NCI-H82 (cell line): ENCODE measurements at regions not wholly inside any gene's neighbourhood (a gene's known extent, or its start where the extent isn't known, plus 50 kb on each side); places are given as distances from the start of the nearest gene placed in this dataset.

Source experiments
- DNase-seq: peaks from one replicate; lab custom pipeline; 2025; lab: John Stamatoyannopoulos, UW

DNA sequence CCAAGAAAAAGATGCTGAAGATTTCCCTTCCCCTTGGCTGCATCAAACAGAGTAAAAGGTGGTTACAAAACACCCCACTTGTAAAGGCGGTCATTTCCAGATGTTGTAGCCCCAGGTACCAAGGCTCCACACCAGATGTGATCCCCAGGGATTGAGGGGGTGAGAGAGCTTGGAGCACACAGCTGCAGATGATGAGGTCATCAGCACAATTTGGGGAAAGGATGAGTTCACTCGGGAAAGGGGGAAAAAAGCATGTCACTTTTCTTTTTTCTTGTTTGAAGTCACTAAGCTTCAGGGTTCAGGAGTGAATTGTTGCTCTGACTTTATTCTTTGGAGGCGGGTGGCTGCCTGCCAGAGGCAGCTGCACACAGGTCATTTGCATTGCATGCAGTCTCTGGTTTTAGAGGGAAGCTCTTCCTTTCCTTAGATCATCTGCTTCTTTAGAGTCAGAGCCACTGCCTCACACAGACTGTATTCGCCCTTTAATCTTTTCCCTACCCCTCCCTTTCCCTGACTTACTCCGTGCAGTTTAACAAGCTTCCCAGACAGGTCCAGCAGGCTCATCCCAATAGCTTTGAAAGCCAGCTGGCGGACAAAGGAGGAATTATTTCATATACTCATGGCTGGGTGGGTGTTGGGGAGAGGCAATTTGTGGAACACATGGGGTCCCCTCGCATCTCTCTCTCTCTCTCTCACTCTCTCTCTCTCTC is 409.3 kb upstream of the SLC24A2 start:
- DNase-seq: peak; percentile 94

- DNase-seq: no peak
These were observed 402.5 kb upstream of the SLC24A2 start for GRCh38 chr9:20191228-20191840.

GRCh38 chr9:20189871-20190270 is 401.0 kb upstream of the SLC24A2 start:
- DNase-seq: no peak

DNA sequence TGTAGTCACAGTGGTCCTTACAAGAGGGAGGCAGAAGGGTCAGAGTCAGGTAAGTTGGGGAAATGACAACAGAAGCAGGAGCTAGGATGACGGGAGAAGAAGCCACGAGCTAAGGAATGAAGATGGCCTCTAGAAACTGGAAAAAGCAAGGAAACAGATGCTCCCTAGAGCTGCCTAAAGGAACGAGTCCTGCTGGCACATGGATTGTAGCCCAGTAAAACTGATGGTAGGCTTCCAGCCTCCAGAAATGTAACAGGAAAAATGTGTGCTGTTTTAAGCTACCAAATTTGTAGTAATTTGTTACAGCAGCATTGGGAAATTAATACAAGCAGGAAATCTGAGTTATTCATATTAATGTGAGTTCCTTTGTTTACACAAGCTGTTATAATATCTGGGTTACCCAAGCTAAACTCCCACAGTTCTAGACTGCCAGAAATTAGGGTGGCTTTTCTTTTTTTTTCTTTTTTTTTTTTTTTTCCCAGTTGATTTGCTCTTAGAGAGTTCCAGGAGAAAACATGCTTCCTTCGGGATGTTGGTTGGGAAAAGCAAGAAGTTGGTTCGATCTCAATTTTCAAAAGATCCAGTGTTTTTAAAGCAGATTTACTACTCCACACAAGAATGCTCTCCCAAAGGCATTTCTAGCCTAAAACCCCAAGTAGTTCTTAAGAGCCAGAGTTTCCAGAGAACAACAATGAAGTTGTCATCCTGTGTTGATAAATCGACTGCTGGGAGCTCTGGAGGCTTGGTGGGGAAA is 400.0 kb upstream of the SLC24A2 start:
- DNase-seq: no peak

- DNase-seq: no peak
These were observed 398.5 kb upstream of the SLC24A2 start for GRCh38 chr9:20187318-20187717.

- DNase-seq: no peak
These were observed 398.0 kb upstream of the SLC24A2 start for GRCh38 chr9:20186823-20187222.

GRCh38 chr9:20186231-20186630 is 397.4 kb upstream of the SLC24A2 start:
- DNase-seq: no peak

DNA sequence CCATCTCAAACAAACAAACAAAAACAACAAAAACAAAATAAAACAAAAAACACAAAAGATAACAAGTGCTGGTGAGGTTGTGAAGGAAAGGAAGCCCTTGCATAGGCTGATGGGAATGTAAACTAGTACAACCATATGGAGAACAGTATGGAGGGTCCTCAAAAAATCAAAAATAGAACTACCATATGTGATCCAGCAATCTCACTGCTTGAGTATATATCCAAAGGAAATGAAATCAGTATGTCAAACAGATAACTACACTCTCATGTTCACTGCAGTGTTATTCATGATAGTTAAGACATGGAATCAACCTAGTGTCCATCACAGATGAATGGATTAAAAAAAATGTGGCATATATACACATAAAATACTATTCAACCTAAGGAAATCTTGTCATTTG is 395.7 kb upstream of the SLC24A2 start:
- no peak for DNase-seq

DNA sequence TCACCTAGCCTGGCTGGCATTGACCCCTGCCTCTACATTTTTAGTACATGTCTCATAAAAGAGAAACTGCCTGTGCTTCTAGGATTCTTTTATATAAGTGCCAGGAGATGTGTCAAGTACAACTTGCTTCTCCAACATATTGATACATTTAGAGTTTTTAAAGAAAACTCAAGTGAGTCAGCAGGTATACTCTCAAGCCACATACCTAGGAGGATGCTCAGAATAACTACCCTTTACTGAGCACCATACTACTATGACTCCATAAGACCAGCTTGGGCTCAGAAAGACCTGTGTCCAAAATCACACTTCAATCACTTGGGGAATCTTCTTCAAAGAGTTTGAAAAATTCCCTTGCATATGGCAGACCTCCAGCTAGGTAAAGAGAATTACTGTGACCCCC is 389.8 kb upstream of the SLC24A2 start:
- DNase-seq: no peak

DNA sequence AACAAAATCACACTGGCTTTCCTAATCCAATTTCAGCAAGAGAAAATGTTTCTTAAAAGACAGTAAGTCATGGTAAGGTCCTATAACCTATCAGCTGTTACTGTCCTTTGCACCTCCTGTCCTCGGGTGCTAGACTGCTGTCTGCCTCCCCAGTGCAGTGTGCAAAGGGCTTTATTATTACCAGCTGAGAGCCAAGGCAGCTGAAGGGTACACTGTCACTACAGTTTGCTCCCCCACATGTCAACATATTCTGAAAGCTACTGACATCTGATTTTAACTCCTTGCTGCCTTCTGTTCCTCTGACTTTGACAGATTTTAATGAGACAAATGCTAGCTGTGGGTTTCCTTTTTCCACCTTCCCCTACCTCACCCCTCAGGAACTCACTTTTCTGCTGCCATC is 389.4 kb upstream of the SLC24A2 start:
- peak; percentile 14 for DNase-seq

DNA sequence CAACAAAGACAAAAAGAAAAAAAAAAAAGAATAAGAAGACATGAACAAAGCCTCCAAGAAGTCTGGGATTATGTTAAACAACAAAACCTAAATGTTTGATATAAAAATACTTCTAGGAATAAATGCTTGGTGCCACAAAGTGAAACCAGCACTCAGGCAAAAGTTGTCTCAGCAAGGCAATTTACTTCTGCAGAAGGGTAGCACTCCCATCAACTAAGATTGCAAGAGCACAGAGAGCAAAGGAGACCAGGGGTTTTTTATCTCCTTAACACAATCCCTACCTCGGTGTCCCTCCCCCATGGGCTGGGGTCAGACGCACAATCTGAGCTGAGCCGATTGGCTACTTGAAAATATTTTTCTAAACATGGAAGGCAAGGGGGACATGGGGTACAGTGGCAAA is 381.3 kb upstream of the SLC24A2 start:
- no peak for DNase-seq

GRCh38 chr9:20152151-20152725 is 363.4 kb upstream of the SLC24A2 start:
- DNase-seq: peak; percentile 15

GRCh38 chr9:20148416-20148815 is 359.6 kb upstream of the SLC24A2 start:
- peak; percentile 35 for DNase-seq

DNA sequence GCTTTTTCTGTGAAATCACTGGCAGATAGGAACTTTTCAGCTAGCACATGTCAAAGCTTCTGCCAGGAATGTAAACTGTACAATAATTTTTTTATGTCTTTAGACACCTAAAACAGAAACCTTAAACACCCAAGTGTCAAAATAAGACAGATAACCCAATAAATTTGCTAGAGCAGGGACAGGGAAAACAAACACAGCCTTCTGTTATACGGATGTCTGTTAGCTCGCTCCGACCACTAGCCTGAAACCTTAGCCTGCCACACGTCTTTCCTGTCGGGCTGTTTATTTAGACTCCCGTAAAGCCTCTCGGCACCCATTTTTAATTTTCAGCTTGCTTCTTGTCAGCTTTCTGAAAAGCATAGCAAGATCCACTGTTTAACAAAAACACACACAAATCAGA is 355.4 kb upstream of the SLC24A2 start:
- DNase-seq: peak; percentile 20

DNA sequence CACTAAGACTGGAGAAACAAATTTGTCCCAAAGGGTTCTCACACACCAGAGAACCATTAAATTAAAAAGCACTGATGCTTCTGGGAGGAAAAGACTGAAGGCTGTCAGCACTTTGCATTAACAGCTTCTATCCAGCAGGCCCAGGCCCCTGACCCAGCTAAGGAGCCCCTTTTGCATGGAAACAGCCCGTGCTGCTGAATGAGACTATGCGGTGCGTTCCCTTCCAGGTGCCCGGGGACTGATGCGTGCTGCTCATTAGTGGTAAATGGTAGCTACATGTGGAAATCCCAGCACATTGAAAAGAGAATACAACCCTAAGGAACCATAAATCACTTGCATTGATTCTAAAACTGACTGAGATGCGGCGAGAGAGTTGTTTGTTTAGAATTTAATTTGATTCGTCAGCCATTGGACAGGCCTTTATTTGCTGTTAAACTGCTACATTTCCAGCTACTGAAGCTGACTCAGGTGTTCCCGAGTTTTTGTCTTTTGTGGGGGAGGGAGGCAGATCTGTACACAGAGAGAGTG is 351.0 kb upstream of the SLC24A2 start:
- no peak for DNase-seq

DNA sequence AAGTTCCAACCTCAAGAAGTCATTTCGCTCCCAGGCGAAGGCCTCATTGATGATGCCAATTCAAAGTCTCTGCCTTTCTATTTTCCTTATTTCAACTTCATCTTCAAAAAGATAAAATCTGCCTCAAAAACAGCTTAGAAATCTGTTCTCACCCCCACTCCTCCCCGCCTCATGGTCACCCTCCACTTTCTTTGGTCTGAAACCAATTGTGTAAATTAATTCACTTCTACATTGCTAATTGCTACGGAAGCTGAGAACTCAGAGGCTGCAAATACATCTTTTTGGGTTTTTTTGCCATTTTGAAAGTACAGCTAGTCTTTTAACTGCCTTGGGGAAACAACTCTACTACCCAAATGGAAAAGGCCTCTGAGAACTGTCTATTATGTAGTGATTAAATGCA is 350.0 kb upstream of the SLC24A2 start:
- DNase-seq: no peak

DNA sequence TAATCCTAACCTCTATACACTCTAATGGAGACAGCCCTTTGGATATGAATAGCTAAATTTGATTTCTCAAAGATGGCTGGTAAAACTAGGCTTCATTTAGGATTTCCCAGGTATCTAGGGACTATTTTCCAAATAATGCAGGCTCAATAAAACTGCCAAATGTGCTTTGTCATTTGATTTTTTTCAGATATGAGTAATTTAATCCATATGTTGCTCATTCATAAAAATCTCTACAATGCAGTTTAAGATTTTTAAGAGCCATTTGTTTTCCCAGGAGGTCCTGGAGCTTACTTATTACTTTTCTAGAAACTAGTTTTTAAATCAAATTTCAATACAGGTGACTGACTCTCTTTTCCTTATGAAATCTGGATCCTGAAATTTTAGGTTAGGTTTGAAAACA is 349.3 kb upstream of the SLC24A2 start:
- no peak for DNase-seq

DNA sequence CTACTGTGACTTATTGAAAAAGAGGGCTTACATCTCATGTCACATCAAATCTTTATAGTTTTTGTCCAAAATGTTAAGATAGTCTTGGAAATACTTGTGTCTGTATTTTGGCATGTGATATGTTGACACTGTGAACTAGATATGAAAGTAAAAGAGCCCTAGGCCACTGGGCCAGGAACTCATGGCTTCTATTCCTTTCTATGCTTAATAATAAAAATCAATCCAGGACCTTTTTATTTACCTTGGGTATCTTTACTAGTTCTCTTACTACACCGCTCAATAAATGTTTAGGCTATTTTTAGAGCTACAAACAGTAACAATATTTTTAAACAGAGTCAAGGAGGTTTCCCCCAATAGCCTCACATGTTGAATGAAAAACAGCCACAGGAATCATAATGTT is 348.6 kb upstream of the SLC24A2 start:
- no peak for DNase-seq

DNA sequence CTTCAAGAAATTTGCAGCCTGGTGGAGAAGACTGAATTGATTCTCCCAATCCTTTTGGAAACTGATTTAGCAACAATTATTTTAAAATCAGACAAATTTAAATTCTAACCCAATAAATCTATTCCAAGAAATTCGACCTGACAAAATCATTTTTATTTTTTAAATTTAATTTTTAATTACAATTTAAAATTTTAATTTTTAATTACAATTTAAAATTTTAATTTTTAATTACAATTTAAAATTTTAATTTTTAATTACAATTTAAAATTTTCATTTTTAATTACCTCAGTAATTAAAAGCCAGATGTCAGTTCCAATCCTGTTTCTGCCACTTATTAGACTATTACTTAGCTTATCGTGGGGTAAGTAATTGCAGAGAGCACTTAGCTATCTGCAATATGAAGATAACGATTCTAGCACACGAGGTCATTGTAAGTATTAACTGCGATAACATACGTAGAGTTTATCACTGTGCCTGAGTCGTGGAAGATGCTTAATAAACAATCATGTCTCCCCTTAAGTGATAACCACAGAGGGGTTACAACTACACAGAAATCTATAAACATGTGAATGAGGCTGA is 346.4 kb upstream of the SLC24A2 start:
- peak; percentile 43 for DNase-seq

DNA sequence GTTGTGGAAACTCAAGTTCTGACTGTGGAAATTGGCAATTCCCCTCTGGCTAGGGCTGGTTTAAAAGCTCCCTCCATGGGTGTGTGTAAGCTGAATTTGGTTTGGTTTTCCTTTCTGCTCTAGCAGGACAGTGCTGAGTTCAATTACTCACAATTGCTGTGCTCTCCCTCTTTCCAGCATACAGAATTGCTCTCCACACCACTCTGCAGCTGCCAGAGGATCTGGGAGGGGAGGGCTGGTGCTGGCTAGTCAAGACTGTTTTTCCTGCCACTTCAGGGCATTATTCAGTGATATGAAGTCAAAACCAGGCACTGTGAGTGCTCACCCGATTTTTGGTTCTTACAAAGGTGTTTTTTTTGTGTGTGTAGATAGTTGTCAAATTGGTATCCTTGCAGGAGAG is 336.9 kb upstream of the SLC24A2 start:
- peak; percentile 7 for DNase-seq

GRCh38 chr9:20119566-20119965 is 330.7 kb upstream of the SLC24A2 start:
- DNase-seq: peak; percentile 4

DNA sequence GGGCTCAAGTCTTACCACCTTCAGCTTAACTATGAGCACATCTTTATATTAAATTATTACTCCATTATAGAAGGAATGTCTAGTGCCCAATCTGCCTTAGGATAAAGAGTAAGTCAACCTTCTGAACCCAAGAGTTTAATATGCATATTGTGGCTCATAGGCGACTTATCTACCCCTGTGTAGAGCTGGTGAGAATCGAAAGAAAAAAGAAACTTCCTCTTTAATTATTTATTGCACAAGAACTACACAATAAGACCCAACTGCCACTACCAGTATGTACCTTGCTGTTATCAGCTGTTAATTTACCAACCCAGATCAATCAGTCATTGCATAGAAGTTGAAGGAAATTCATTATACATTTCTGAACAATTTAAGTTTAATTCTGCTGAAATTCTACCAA is 329.1 kb upstream of the SLC24A2 start:
- DNase-seq: no peak
